CD14-positive monocyte (primary cell): ENCODE measurements at regions not wholly inside any gene's neighbourhood (a gene's known extent, or its start where the extent isn't known, plus 50 kb on each side); places are given as distances from the start of the nearest gene placed in this dataset.

Source experiments
- DNase-seq, 3 donors: peaks; one replicate each; pipeline ENCODE4 v3.0.0-alpha.2; 2011 to 2022
- H2AFZ ChIP-seq: 2 replicates; pipeline ENCODE4 v1.6.0; 2012; ENCODE audit warnings: mild to moderate bottlenecking, low read depth, low read length, inconsistent platforms; ENCODE audit not compliant: insufficient read depth, poor library complexity, severe bottlenecking
- H3K27ac ChIP-seq, 2 donors: 1 replicate in 1 of 2; 2 replicates in 1 of 2; pipeline ENCODE4 v1.5.1; 2012 to 2013; ENCODE audit warnings: low read length in 2 of 2, control low read depth in 1 of 2, inconsistent platforms in 1 of 2, low read depth in 1 of 2, mild to moderate bottlenecking in 1 of 2
- H3K27me3 ChIP-seq, 2 donors: one replicate each; pipeline versions ENCODE4 v1.6.0 to v1.6.1; 2011 to 2013; ENCODE audit warnings: low read length in 2 of 2; ENCODE audit not compliant: control insufficient read depth in 2 of 2, insufficient read depth in 2 of 2
- H3K36me3 ChIP-seq, 2 donors: replicated peaks in 1 of 2; 1 replicate in 1 of 2; 2 replicates in 1 of 2; pipeline versions ENCODE4 v1.5.1 to v1.6.1; 2012 to 2013; ENCODE audit warnings: low read length in 2 of 2, control low read depth in 1 of 2, inconsistent platforms in 1 of 2, mild to moderate bottlenecking in 1 of 2; ENCODE audit not compliant: insufficient read depth in 2 of 2, control insufficient read depth in 1 of 2
- H3K4me1 ChIP-seq, 2 donors: 1 replicate in 1 of 2; 2 replicates in 1 of 2; pipeline versions ENCODE4 v1.5.1 to v1.6.1; 2012 to 2013; ENCODE audit warnings: low read length in 2 of 2, control low read depth in 1 of 2, inconsistent platforms in 1 of 2, mild to moderate bottlenecking in 1 of 2, moderate library complexity in 1 of 2; ENCODE audit not compliant: insufficient read depth in 2 of 2, control insufficient read depth in 1 of 2
- H3K4me2 ChIP-seq: replicated peaks from 2 replicates; pipeline ENCODE3; 2012; ENCODE audit warnings: low read length, moderate library complexity, mild to moderate bottlenecking; ENCODE audit not compliant: poor library complexity, severe bottlenecking; ENCODE audit errors: extremely low read depth
- H3K4me3 ChIP-seq, 3 experiments: fragments of 200-600 bp in 1 of 3; sonication (generic) in 1 of 3; replicated peaks in 1 of 3; 1 replicate in 2 of 3; 2 replicates in 1 of 3; pipeline ENCODE4 v1.5.1; 2011 to 2013; ENCODE audit warnings: low read length in 3 of 3, mild to moderate bottlenecking in 3 of 3, control low read depth in 2 of 3, low read depth in 2 of 3, inconsistent platforms in 1 of 3, moderate library complexity in 1 of 3
- H3K79me2 ChIP-seq: 2 replicates; pipeline ENCODE4 v1.6.0; 2012; ENCODE audit warnings: mild to moderate bottlenecking, control low read depth, inconsistent platforms, low read length, moderate library complexity; ENCODE audit not compliant: insufficient read depth
- H3K9ac ChIP-seq: 2 replicates; pipeline ENCODE4 v1.6.0; 2017; ENCODE audit warnings: low read length, mild to moderate bottlenecking; ENCODE audit not compliant: insufficient read depth, poor library complexity, severe bottlenecking
- H3K9me3 ChIP-seq, 2 donors: replicated peaks in 1 of 2; 1 replicate in 1 of 2; 2 replicates in 1 of 2; pipeline versions ENCODE4 v1.5.1 to v1.6.1; 2012 to 2013; ENCODE audit warnings: low read length in 2 of 2, control low read depth in 1 of 2; ENCODE audit not compliant: control insufficient read depth in 1 of 2, insufficient read depth in 1 of 2
- H4K20me1 ChIP-seq: 2 replicates; pipeline ENCODE4 v1.6.0; 2012; ENCODE audit warnings: mild to moderate bottlenecking, low read length, control low read depth, moderate library complexity; ENCODE audit not compliant: insufficient read depth
- H3K27ac Mint-ChIP-seq, 7 donors: one replicate each; pipeline ENCODE4 v1.8.0; 2020; ENCODE audit warnings: mild to moderate bottlenecking in 7 of 7, mixed read lengths in 7 of 7, moderate library complexity in 6 of 7, inconsistent platforms in 2 of 7
- H3K27me3 Mint-ChIP-seq, 3 donors: one replicate each; pipeline ENCODE4 v1.8.0; 2021 to 2022; ENCODE audit warnings: low read depth in 3 of 3, mild to moderate bottlenecking in 3 of 3, mixed read lengths in 3 of 3, moderate library complexity in 3 of 3, inconsistent platforms in 1 of 3
- H3K36me3 Mint-ChIP-seq, 2 donors: one replicate each; pipeline ENCODE4 v1.8.0; 2020; ENCODE audit warnings: mixed read lengths in 2 of 2, inconsistent platforms in 1 of 2, mild to moderate bottlenecking in 1 of 2
- H3K4me1 Mint-ChIP-seq: one replicate; pipeline ENCODE4 v1.8.0; 2020; ENCODE audit warnings: mild to moderate bottlenecking, mixed read lengths
- H3K4me3 Mint-ChIP-seq, 2 donors: one replicate each; pipeline ENCODE4 v1.8.0; 2020; ENCODE audit warnings: mild to moderate bottlenecking in 2 of 2, mixed read lengths in 2 of 2, moderate library complexity in 1 of 2
- H3K9me3 Mint-ChIP-seq, 7 donors: one replicate each; pipeline ENCODE4 v1.8.0; 2020 to 2022; ENCODE audit warnings: mixed read lengths in 7 of 7, mild to moderate bottlenecking in 6 of 7, moderate library complexity in 6 of 7, inconsistent platforms in 2 of 7
- CTCF ChIP-seq: fragments of 200-600 bp; IDR thresholded peaks from one replicate; pipeline ENCODE4 v1.8.0; 2022; ENCODE audit warnings: antibody characterized with exemption, mild to moderate bottlenecking
- WGBS: methylation state at CpG from one replicate; pipeline ENCODE4 v1.1.5; 2013; ENCODE audit warnings: missing lambda C conversion rate; ENCODE audit not compliant: insufficient coverage; 5-methylcytosine and 5-hydroxymethylcytosine counted together
- intact Hi-C, 2 donors: fragments of 100-400 bp; cut with micrococcal nuclease; formaldehyde crosslinking; loops; one replicate each; pipeline versions ENCODE4 v1.15.0 to v1.15.1; 2023

- Histone ChIP-seq H2AFZ (no peak overlapping the region), H3K4me1 (no peaks in the 10 kb centered on the region), H3K9me3 (peaks cover 0 to 3% of the 10 kb centered on the region in 2 donors), H3K36me3 (no peaks in the 10 kb centered on the region), H3K27me3 (no peaks in the 10 kb centered on the region), H3K4me2 (no peak overlapping the region), H3K27ac (no peak overlapping the region), H3K79me2 (no peaks in the 10 kb centered on the region), H3K4me3 (no peak overlapping the region), H4K20me1 (no peaks in the 10 kb centered on the region), H3K9ac (no peak overlapping the region)
- intact Hi-C loops = no loop called here
- Mint-ChIP-seq H3K9me3 (peaks cover 0 to 3% (median 2%) of the 10 kb centered on the region in 7 donors), H3K4me3 (no peak overlapping the region), H3K27me3 (peaks cover 0 to 2% (median 0%) of the 10 kb centered on the region in 3 donors), H3K27ac (no peak overlapping the region), H3K4me1 (no peaks in the 10 kb centered on the region), H3K36me3 (no peaks in the 10 kb centered on the region)
- WGBS = no CpG with 5 or more reads among the region's 2 CpGs
- TF ChIP-seq CTCF = no peak
- DNase-seq = no peak
Measured at GRCh38 chr3:110253794-110254193, 817.8 kb upstream of the NECTIN3 start.

GRCh38 chr3:110254591-110254990, 817.0 kb upstream of the NECTIN3 start:
- Mint-ChIP-seq H3K36me3 (no peaks in the 10 kb centered on the region), H3K9me3 (peaks cover 0 to 3% (median 2%) of the 10 kb centered on the region in 7 donors), H3K27ac (no peak overlapping the region), H3K4me1 (no peaks in the 10 kb centered on the region), H3K4me3 (no peak overlapping the region), H3K27me3 (peaks cover 0 to 2% (median 0%) of the 10 kb centered on the region in 3 donors)
- no peak for TF ChIP-seq CTCF
- intact Hi-C loops = no loop called here
- Histone ChIP-seq H3K27me3 (no peaks in the 10 kb centered on the region), H3K27ac (no peak overlapping the region), H3K4me3 (no peak overlapping the region), H3K4me1 (no peaks in the 10 kb centered on the region), H3K4me2 (no peak overlapping the region), H3K9ac (no peak overlapping the region), H2AFZ (no peak overlapping the region), H3K79me2 (no peaks in the 10 kb centered on the region), H3K9me3 (peaks cover 0 to 3% of the 10 kb centered on the region in 2 donors), H3K36me3 (no peaks in the 10 kb centered on the region), H4K20me1 (no peaks in the 10 kb centered on the region)
- WGBS = 92% methylated on average over 4 of the region's 7 CpGs
- DNase-seq = no peak
